ENCODE measurements at regions not wholly inside any gene's neighbourhood (a gene's known extent, or its start where the extent isn't known, plus 50 kb on each side); places are given as distances from the start of the nearest gene placed in this dataset.
"Not testable (repeated sequence)": the region's sequence is repeated elsewhere in the genome, so short reads cannot be mapped to it uniquely, and the experiment has no call there.

DNA sequence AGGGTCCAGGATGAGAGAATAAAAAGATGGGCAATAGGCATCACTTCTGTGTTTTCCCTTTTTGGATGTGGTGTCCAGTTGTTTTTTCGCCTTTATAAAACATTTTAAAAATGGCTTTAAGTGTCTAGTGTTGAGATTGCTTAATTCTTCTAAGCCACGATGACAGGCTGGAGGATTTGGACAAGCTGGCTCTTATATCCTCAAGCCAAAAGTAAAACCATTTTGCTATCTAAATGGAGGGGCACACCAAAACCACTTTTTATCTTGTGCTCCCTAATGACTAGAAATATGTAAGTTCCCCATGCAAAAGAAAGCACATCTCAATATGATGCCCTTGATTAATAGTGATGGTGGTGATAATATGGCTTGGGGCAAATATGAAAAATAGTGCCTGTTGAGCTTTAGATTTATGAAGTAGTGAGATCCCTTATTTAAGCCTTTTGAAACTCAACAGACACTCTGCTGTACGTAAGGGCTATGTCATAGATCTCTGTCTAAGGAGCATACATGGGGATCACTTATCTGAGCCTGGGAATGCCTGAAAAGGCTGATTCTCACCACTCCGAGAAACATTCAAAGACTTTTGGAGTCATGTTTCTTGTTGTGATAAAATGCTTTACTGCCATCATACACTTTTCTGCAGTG lies 185.5 kb downstream of the KCNS3 start:
- DNase-seq, result no peak

DNA sequence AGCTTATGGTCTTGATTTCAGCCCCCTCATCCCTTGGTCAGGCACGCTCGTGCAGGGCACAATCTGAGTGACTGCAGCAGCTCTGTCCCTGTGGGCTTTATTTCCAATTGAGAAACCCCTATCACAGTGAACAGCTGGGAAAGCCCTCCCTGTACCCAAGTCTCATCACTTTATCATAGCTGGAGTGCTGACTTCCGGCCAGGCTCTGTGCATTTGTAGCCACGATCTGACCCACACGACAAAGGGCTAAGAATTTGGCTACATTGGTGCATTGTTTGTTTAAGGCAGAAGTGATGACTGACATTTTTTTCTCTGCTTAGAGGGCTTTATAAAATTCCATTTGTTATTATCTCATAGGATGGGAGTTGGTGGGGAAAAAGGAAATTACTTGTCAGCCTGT lies 184.4 kb downstream of the KCNS3 start:
- no peak for DNase-seq

- DNase-seq, result no peak
Measured at GRCh38 chr2:18061717-18062116, 183.2 kb downstream of the KCNS3 start.

DNA sequence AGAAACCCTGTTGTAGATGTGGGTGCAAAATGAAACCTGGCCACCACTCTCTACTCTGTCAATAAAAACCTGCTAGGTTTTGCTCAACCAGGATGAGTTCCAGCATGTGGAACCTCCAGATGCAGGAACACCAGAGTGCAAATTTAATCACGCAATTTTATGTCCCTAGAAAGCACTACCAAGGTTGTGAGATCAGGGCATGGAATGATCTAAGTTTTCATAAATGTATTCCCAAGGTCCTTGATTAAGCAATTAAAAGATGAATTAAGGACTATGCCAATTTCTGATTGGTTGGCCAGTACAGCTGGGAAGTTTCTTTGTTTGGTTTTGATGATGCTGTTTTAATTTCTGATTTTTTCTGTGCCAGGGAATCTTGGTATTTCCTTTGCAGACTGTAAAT lies 179.2 kb downstream of the KCNS3 start:
- DNase-seq, result no peak

GRCh38 chr2:18055290-18055689 lies 176.8 kb downstream of the KCNS3 start:
- no peak for DNase-seq

DNA sequence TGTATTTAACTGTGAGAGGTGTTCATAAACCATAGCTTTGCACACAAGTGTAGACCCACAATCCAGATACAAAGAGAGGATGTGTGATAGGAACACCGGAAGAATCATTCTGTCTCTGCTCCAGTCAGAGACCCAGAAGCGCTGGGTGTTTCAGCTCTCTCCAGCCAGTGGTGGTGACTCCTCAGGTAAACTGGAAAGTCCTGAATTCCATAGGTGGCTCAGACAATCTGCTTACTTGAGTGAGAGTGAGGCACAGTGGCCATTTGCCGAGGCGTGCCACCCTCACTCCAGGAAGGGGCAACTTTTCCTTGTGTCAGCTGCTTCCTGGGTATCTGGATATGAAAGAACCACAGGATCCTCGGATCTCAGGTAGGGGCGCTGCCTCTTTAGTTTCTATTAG lies 171.5 kb downstream of the KCNS3 start:
- no peak for DNase-seq

- no peak for DNase-seq
Measured at GRCh38 chr2:18049325-18049724, 170.9 kb downstream of the KCNS3 start.

GRCh38 chr2:18047896-18048657 lies 169.6 kb downstream of the KCNS3 start:
- no peak for DNase-seq

DNA sequence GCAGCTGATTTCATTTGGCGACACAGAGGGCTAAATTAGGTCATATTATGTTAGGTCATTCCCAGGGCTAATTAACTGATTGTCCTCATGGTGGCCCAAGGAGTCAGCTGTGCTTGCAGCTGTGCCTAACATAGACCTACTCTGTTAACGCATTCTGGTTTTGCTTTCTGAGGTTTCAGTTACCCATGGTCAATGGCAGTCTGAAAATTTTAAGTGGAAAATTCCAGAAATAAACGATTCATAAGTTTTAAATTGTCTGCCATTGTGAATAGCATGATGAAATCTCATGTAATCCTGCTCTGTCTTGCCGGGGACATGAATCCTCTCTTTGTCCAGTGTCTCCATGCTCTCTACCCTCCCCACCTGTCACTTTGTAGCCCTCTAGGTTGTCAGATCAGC lies 168.7 kb downstream of the KCNS3 start:
- no peak for DNase-seq

- DNase-seq, result no peak
Measured at GRCh38 chr2:18046558-18047212, 168.2 kb downstream of the KCNS3 start.

DNA sequence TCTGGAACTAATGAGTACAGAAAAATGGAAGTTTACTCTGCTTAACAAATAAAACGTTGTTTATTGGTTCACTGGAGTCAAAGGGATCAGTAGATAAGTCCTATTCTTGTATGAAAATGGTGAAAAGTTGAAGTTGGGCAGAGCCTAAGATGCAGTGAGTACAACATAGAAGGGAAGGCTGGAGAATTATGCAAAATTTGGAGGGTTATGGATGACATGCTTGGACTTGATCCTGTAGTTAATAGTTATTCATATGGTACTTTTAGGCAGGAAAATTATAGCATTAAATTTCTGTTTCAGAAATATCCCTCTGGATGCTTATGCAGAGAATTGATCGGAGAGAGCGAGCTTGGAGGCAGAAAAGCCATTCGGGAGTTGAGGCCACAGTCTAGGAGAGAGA lies 167.6 kb downstream of the KCNS3 start:
- no peak for DNase-seq

DNA sequence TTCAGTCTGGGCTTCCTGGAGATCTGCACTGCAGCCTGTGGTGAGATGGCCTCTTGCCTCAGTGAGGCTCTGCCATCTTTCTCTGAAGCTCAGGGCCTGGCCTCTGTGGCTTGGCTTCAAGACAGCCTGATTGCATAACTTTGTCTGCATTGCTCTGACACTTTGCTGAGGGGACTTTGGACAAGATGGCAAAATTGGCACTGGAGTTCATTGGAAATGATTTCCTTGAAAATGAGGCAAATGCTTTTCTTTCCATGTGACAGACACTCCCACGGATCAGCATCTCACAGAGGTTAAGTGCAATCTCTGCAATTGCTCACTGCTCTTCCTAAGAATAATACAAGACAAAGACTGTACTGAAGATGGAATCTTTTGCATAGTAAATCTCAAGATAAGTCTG lies 166.8 kb downstream of the KCNS3 start:
- no peak for DNase-seq

DNA sequence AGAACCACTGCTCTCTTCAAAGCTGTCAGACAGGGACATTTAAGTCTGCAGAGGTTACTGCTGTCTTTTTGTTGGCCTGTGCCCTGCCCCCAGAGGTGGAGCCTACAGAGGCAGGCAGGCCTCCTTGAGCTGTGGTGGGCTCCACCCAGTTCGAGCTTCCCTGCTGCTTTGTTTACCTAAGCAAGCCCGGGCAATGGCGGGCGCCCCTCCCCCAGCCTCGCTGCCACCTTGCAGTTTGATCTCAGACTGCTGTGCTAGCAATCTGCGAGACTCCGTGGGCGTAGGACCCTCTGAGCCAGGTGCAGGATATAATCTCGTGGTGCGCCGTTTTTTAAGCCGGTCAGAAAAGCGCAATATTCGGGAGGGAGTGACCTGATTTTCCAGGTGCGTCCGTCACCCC lies 138.9 kb downstream of the KCNS3 start:
- not testable (repeated sequence) for DNase-seq

DNA sequence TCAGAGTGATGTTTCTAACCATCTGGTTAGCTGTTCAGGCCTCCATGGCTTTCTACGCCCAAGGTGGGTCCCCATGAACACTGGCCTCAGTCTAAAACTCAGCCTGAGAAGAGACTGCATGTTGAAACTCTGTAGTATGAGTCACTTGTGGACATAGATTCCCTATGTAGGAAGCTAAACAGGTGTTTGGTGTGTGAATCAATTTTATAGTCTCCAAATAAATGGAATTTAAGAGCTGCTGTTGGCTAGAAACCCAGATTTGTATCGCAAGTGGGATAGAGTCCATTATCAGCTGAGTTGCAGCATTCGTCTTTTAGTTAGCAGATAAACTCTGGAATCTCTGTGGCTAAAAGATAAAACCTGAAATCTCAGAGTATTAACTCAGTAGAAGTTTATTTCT lies 131.4 kb downstream of the KCNS3 start:
- DNase-seq, result no peak

DNA sequence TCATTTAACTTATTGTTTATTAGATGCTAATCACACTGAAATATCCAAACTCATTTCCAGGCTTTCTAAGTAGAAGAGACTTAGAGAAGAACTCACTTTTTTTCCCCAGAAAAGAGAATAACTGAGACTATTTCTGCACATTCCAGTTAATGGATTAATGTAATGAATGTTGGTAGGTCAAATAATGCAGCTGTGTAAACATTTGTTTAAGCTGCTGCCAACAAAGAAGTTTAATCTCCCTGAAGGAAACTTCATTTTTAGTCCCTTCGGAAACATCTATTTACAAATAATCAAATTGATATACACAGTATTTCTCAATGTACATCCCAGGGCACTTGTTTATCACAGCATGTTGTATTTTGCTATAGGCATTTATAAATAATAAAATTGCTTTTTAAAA lies 126.9 kb downstream of the KCNS3 start:
- DNase-seq, result no peak

GRCh38 chr2:18001671-18002070 lies 123.2 kb downstream of the KCNS3 start:
- DNase-seq, result no peak

- DNase-seq, result no peak
Measured at GRCh38 chr2:17996978-17997377, 118.5 kb downstream of the KCNS3 start.

- DNase-seq, result no peak
Measured at GRCh38 chr2:17995593-17995992, 117.1 kb downstream of the KCNS3 start.
